ENCODE measurements at regions not wholly inside any gene's neighbourhood (a gene's known extent, or its start where the extent isn't known, plus 50 kb on each side); places are given as distances from the start of the nearest gene placed in this dataset.

- TF ChIP-seq CTCF (IDR thresholded peaks at IDR 0.05; ENCODE audit: insufficient read depth, low read length, poor library complexity, severe bottlenecking) (no peak), EZH2phosphoT487 (conservative IDR thresholded peaks at IDR 0.05; ENCODE audit: low read length) (no peak)
These were observed 61.3 kb upstream of the PLD5 start for GRCh38 chr1:242585616-242586359.

Data from SU-DHL-6 (cell line).